HG03103 (cell line): ENCODE measurements at regions not wholly inside any gene's neighbourhood (a gene's known extent, or its start where the extent isn't known, plus 50 kb on each side); places are given as distances from the start of the nearest gene placed in this dataset.

Experiments
- ATAC-seq: cut with Tn5 transposase; IDR thresholded peaks from one replicate; pipeline ENCODE4 v1.9.1; 2021; ENCODE audit warnings: low read depth; ENCODE audit not compliant: unreplicated experiment

GRCh38 chr12:68498736-68499135, 112.0 kb upstream of the RAP1B start:
- no peak for ATAC-seq

GRCh38 chr12:68499616-68500015, 111.1 kb upstream of the RAP1B start:
- ATAC-seq, result no peak

- no peak for ATAC-seq
Observed at GRCh38 chr12:68501226-68501625, 109.5 kb upstream of the RAP1B start.

GRCh38 chr12:68505970-68506369, 104.7 kb upstream of the RAP1B start:
- no peak for ATAC-seq

GRCh38 chr12:68506619-68507018, 104.1 kb upstream of the RAP1B start:
- ATAC-seq, result no peak

- ATAC-seq, result no peak
Observed at GRCh38 chr12:68507657-68508056, 103.0 kb upstream of the RAP1B start.

- ATAC-seq, result no peak
Observed at GRCh38 chr12:68508576-68508975, 102.1 kb upstream of the RAP1B start.

GRCh38 chr12:68509242-68509641, 101.5 kb upstream of the RAP1B start:
- ATAC-seq, result no peak

- no peak for ATAC-seq
Observed at GRCh38 chr12:68510397-68510796, 100.3 kb upstream of the RAP1B start.

GRCh38 chr12:68514807-68515411, 95.8 kb upstream of the RAP1B start:
- ATAC-seq, result no peak

GRCh38 chr12:68515793-68516192, 94.9 kb upstream of the RAP1B start:
- ATAC-seq, result no peak

- no peak for ATAC-seq
Observed at GRCh38 chr12:68521321-68521839, 89.3 kb upstream of the RAP1B start.

GRCh38 chr12:68521848-68522502, 88.7 kb upstream of the RAP1B start:
- ATAC-seq, result no peak

- ATAC-seq, result no peak
Observed at GRCh38 chr12:68529466-68529865, 81.2 kb upstream of the RAP1B start.

GRCh38 chr12:68529869-68530268, 80.8 kb upstream of the RAP1B start:
- no peak for ATAC-seq

GRCh38 chr12:68530299-68530698, 80.4 kb upstream of the RAP1B start:
- ATAC-seq, result no peak

GRCh38 chr12:68530965-68531364, 79.7 kb upstream of the RAP1B start:
- ATAC-seq, result no peak

- no peak for ATAC-seq
Observed at GRCh38 chr12:68532204-68532886, 78.4 kb upstream of the RAP1B start.

GRCh38 chr12:68532887-68533248, 77.8 kb upstream of the RAP1B start:
- no peak for ATAC-seq

- no peak for ATAC-seq
Observed at GRCh38 chr12:68534108-68534507, 76.6 kb upstream of the RAP1B start.

- no peak for ATAC-seq
Observed at GRCh38 chr12:68536885-68537485, 73.7 kb upstream of the RAP1B start.
